ENCODE measurements at regions not wholly inside any gene's neighbourhood (a gene's known extent, or its start where the extent isn't known, plus 50 kb on each side); places are given as distances from the start of the nearest gene placed in this dataset.

DNA sequence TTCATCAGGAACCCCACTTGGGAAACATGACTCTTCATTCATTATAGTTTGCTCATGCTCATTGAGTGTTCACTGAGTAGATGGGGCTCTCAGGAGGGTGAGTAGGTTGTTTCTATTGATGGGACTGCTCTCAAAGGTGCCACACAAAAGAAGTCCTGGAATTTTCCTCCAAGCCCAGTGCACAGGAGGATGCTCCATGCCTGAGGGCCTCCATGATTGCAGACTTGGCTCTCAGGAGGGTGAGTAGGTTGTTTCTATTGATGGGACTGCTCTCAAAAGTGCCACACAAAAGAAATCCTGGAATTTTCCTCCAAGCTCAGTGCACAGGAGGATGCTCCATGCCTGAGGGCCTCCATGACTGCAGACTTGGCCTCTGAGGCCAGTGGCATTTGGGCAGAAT is 108.5 kb downstream of the ZNF674 start:
- Histone ChIP-seq H3K9me3 (ENCODE audit: control insufficient read depth, low read depth, low read length) (peaks cover 13% of the 10 kb centered on the region), H2BK12ac (ENCODE audit: insufficient read length, low read depth, low read length) (no peak overlapping the region), H3K23ac (ENCODE audit: insufficient read length, low read depth, low read length) (no peak overlapping the region), H4K91ac (ENCODE audit: insufficient read length, low read depth, low read length) (no peak overlapping the region), H2BK5ac (ENCODE audit: insufficient read length, low read length) (no peak overlapping the region), H3K4me1 (ENCODE audit: insufficient read depth, low read length) (no peaks in the 10 kb centered on the region), H2BK15ac (ENCODE audit: low read depth, low read length) (no peak overlapping the region), H4K8ac (replicated peaks; ENCODE audit: insufficient read length, low read depth, low read length) (no peak overlapping the region), H3K4ac (ENCODE audit: low read depth, low read length) (no peak overlapping the region), H3K4me2 (ENCODE audit: insufficient read depth, insufficient read length, low read length) (no peak overlapping the region), H3K14ac (ENCODE audit: insufficient read depth, low read length) (no peak overlapping the region), H2AFZ (ENCODE audit: low read length) (no peak overlapping the region), H2AK5ac (ENCODE audit: insufficient read length, low read length) (no peak overlapping the region), H4K5ac (ENCODE audit: insufficient read length, low read depth, low read length) (no peak overlapping the region), H4K20me1 (ENCODE audit: control insufficient read depth, insufficient read depth, insufficient read length) (no peaks in the 10 kb centered on the region), H3K27me3 (ENCODE audit: insufficient read depth, low read length) (no peaks in the 10 kb centered on the region), H2BK120ac (ENCODE audit: low read depth, low read length, poor library complexity, severe bottlenecking) (no peak overlapping the region), H3K18ac (ENCODE audit: insufficient read length, low read depth, low read length) (no peak overlapping the region), H3K27ac (ENCODE audit: insufficient read length, low read depth, low read length) (no peak overlapping the region), H3K9ac (ENCODE audit: extremely low read depth, insufficient read length, low read length) (no peak overlapping the region), H3K23me2 (ENCODE audit: insufficient read length, low read depth, low read length, poor library complexity, severe bottlenecking) (no peaks in the 10 kb centered on the region), H3T11ph (ENCODE audit: low read length) (no peak overlapping the region), H3K79me1 (ENCODE audit: insufficient read depth, low read depth, low read length, poor library complexity, severe bottlenecking) (no peaks in the 10 kb centered on the region), H3K79me2 (ENCODE audit: insufficient read depth, low read length) (no peaks in the 10 kb centered on the region), H2BK20ac (ENCODE audit: low read depth, low read length, poor library complexity, severe bottlenecking) (no peak overlapping the region), H3K56ac (ENCODE audit: insufficient read length, low read depth, low read length) (no peak overlapping the region)
- Mint-ChIP-seq H3K27ac (no peak overlapping the region), H3K27me3 (ENCODE audit: low read depth) (no peaks in the 10 kb centered on the region; the same call in 1 of the 2 replicates), H3K4me1 (no peaks in the 10 kb centered on the region), H3K9me3 (peaks cover 71 to 72% of the 10 kb centered on the region in 2 experiments), H3K4me3 (no peak overlapping the region), H3K36me3 (ENCODE audit: insufficient read depth in 1 of 3, low read depth in 3 of 3) (peaks cover 0 to 2% (median 0%) of the 10 kb centered on the region in 3 experiments; a peak in 1 of 7 replicates)
- DNase-seq = no peak
- TF ChIP-seq, protein P1, sequence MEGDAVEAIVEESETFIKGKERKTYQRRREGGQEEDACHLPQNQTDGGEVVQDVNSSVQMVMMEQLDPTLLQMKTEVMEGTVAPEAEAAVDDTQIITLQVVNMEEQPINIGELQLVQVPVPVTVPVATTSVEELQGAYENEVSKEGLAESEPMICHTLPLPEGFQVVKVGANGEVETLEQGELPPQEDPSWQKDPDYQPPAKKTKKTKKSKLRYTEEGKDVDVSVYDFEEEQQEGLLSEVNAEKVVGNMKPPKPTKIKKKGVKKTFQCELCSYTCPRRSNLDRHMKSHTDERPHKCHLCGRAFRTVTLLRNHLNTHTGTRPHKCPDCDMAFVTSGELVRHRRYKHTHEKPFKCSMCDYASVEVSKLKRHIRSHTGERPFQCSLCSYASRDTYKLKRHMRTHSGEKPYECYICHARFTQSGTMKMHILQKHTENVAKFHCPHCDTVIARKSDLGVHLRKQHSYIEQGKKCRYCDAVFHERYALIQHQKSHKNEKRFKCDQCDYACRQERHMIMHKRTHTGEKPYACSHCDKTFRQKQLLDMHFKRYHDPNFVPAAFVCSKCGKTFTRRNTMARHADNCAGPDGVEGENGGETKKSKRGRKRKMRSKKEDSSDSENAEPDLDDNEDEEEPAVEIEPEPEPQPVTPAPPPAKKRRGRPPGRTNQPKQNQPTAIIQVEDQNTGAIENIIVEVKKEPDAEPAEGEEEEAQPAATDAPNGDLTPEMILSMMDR (conservative IDR thresholded peaks at IDR 0.05) = no peak
